ENCODE measurements at regions not wholly inside any gene's neighbourhood (a gene's known extent, or its start where the extent isn't known, plus 50 kb on each side); places are given as distances from the start of the nearest gene placed in this dataset.

- in situ Hi-C loops (cut with HindIII; ENCODE audit: low pct_unique_long_range_greater_than_20kb, low sequenced_read_pairs): no loop called here
- DNase-seq (ENCODE audit: low read depth): no peak
These were observed 2004.3 kb upstream of the ADGRL3 start for GRCh38 chr4:59195839-59196238.

- no peak for DNase-seq (ENCODE audit: low read depth)
- in situ Hi-C loops (cut with HindIII; ENCODE audit: low pct_unique_long_range_greater_than_20kb, low sequenced_read_pairs): no loop called here
These were observed 1999.1 kb upstream of the ADGRL3 start for GRCh38 chr4:59200992-59201391.

- DNase-seq (ENCODE audit: low read depth): no peak
- in situ Hi-C loops (cut with HindIII; ENCODE audit: low pct_unique_long_range_greater_than_20kb, low sequenced_read_pairs): no loop called here
These were observed 1982.1 kb upstream of the ADGRL3 start for GRCh38 chr4:59217910-59218631.

GRCh38 chr4:59222221-59222620, 1977.9 kb upstream of the ADGRL3 start:
- in situ Hi-C loops (cut with HindIII; ENCODE audit: low pct_unique_long_range_greater_than_20kb, low sequenced_read_pairs): no loop called here
- DNase-seq (ENCODE audit: low read depth): no peak

- in situ Hi-C loops (cut with HindIII; ENCODE audit: low pct_unique_long_range_greater_than_20kb, low sequenced_read_pairs): no loop called here
- DNase-seq (ENCODE audit: low read depth): no peak
These were observed 1976.7 kb upstream of the ADGRL3 start for GRCh38 chr4:59223292-59223941.

- in situ Hi-C loops (cut with HindIII; ENCODE audit: low pct_unique_long_range_greater_than_20kb, low sequenced_read_pairs): no loop called here
- no peak for DNase-seq (ENCODE audit: low read depth)
These were observed 1961.9 kb upstream of the ADGRL3 start for GRCh38 chr4:59238212-59238611.

- no peak for DNase-seq (ENCODE audit: low read depth)
- in situ Hi-C loops (cut with HindIII; ENCODE audit: low pct_unique_long_range_greater_than_20kb, low sequenced_read_pairs): no loop called here
These were observed 1960.1 kb upstream of the ADGRL3 start for GRCh38 chr4:59240011-59240410.

GRCh38 chr4:59243038-59243437, 1957.1 kb upstream of the ADGRL3 start:
- in situ Hi-C loops (cut with HindIII; ENCODE audit: low pct_unique_long_range_greater_than_20kb, low sequenced_read_pairs): no loop called here

GRCh38 chr4:59247032-59247431, 1953.1 kb upstream of the ADGRL3 start:
- in situ Hi-C loops (cut with HindIII; ENCODE audit: low pct_unique_long_range_greater_than_20kb, low sequenced_read_pairs): no loop called here
- no peak for DNase-seq (ENCODE audit: low read depth)

More at GRCh38 chr4:59243038-59243437, 1957.1 kb upstream of the ADGRL3 start:
- no peak for DNase-seq (ENCODE audit: low read depth)

GRCh38 chr4:59248313-59248712, 1951.8 kb upstream of the ADGRL3 start:
- in situ Hi-C loops (cut with HindIII; ENCODE audit: low pct_unique_long_range_greater_than_20kb, low sequenced_read_pairs): no loop called here
- no peak for DNase-seq (ENCODE audit: low read depth)

- no peak for DNase-seq (ENCODE audit: low read depth)
- in situ Hi-C loops (cut with HindIII; ENCODE audit: low pct_unique_long_range_greater_than_20kb, low sequenced_read_pairs): no loop called here
These were observed 1951.0 kb upstream of the ADGRL3 start for GRCh38 chr4:59249110-59249509.

GRCh38 chr4:59258002-59258401, 1942.1 kb upstream of the ADGRL3 start:
- no peak for DNase-seq (ENCODE audit: low read depth)
- in situ Hi-C loops (cut with HindIII; ENCODE audit: low pct_unique_long_range_greater_than_20kb, low sequenced_read_pairs): no loop called here

GRCh38 chr4:59307609-59308008, 1892.5 kb upstream of the ADGRL3 start:
- DNase-seq (ENCODE audit: low read depth): no peak
- in situ Hi-C loops (cut with HindIII; ENCODE audit: low pct_unique_long_range_greater_than_20kb, low sequenced_read_pairs): no loop called here

- DNase-seq (ENCODE audit: low read depth): no peak
- in situ Hi-C loops (cut with HindIII; ENCODE audit: low pct_unique_long_range_greater_than_20kb, low sequenced_read_pairs): no loop called here
These were observed 1885.5 kb upstream of the ADGRL3 start for GRCh38 chr4:59314637-59315036.

GRCh38 chr4:59339631-59340030, 1860.5 kb upstream of the ADGRL3 start:
- no peak for DNase-seq (ENCODE audit: low read depth)
- in situ Hi-C loops (cut with HindIII; ENCODE audit: low pct_unique_long_range_greater_than_20kb, low sequenced_read_pairs): no loop called here

- no peak for DNase-seq (ENCODE audit: low read depth)
- in situ Hi-C loops (cut with HindIII; ENCODE audit: low pct_unique_long_range_greater_than_20kb, low sequenced_read_pairs): no loop called here
These were observed 1858.6 kb upstream of the ADGRL3 start for GRCh38 chr4:59341506-59341905.

- DNase-seq (ENCODE audit: low read depth): no peak
- in situ Hi-C loops (cut with HindIII; ENCODE audit: low pct_unique_long_range_greater_than_20kb, low sequenced_read_pairs): no loop called here
These were observed 1851.2 kb upstream of the ADGRL3 start for GRCh38 chr4:59348949-59349348.

GRCh38 chr4:59369229-59369628, 1830.9 kb upstream of the ADGRL3 start:
- DNase-seq (ENCODE audit: low read depth): no peak
- in situ Hi-C loops (cut with HindIII; ENCODE audit: low pct_unique_long_range_greater_than_20kb, low sequenced_read_pairs): no loop called here

- in situ Hi-C loops (cut with HindIII; ENCODE audit: low pct_unique_long_range_greater_than_20kb, low sequenced_read_pairs): no loop called here
- no peak for DNase-seq (ENCODE audit: low read depth)
These were observed 1825.7 kb upstream of the ADGRL3 start for GRCh38 chr4:59374416-59374815.

- in situ Hi-C loops (cut with HindIII; ENCODE audit: low pct_unique_long_range_greater_than_20kb, low sequenced_read_pairs): no loop called here
- DNase-seq (ENCODE audit: low read depth): no peak
These were observed 1819.2 kb upstream of the ADGRL3 start for GRCh38 chr4:59380841-59381366.

All from Caki2 (cell line).